Aorta (tissue), 5 donors: ENCODE measurements at regions not wholly inside any gene's neighbourhood (a gene's known extent, or its start where the extent isn't known, plus 50 kb on each side); places are given as distances from the start of the nearest gene placed in this dataset.

ENCODE experiments used
- ATAC-seq: fragments of 200-7000 bp; cut with Tn5 transposase; one replicate; pipeline ENCODE4 v1.9.1; 2022; ENCODE audit warnings: moderate library complexity; ENCODE audit not compliant: low FRiP score
- DNase-seq, 2 donors: peaks; one replicate each; pipeline ENCODE4 v3.0.0-alpha.2; 2020
- H3K27ac ChIP-seq, 2 donors: one replicate each; pipeline ENCODE4 v1.5.1; 2013; ENCODE audit warnings: low read length in 2 of 2, mild to moderate bottlenecking in 2 of 2, moderate library complexity in 2 of 2, control low read depth in 1 of 2, inconsistent platforms in 1 of 2, low read depth in 1 of 2
- H3K27me3 ChIP-seq, 2 donors: one replicate each; pipeline ENCODE4 v1.6.1; 2013; ENCODE audit warnings: control low read depth in 1 of 2, low read length in 1 of 2, mild to moderate bottlenecking in 1 of 2, moderate library complexity in 1 of 2; ENCODE audit not compliant: insufficient read depth in 2 of 2, control insufficient read depth in 1 of 2
- H3K36me3 ChIP-seq, 2 donors: one replicate each; pipeline ENCODE4 v1.6.1; 2013; ENCODE audit warnings: control low read depth in 1 of 2, low read length in 1 of 2, mild to moderate bottlenecking in 1 of 2; ENCODE audit not compliant: insufficient read depth in 2 of 2, control insufficient read depth in 1 of 2
- H3K4me1 ChIP-seq, 2 donors: one replicate each; pipeline ENCODE4 v1.6.1; 2013; ENCODE audit warnings: low read length in 2 of 2, control low read depth in 1 of 2, mild to moderate bottlenecking in 1 of 2, moderate library complexity in 1 of 2; ENCODE audit not compliant: insufficient read depth in 2 of 2, control insufficient read depth in 1 of 2
- H3K4me3 ChIP-seq, 2 donors: one replicate each; pipeline ENCODE4 v1.5.1; 2013; ENCODE audit warnings: low read length in 2 of 2, control low read depth in 1 of 2, mild to moderate bottlenecking in 1 of 2
- H3K9me3 ChIP-seq: one replicate; pipeline ENCODE4 v1.6.1; 2013; ENCODE audit warnings: mild to moderate bottlenecking, low read length; ENCODE audit not compliant: control insufficient read depth
- WGBS, 2 donors: extraction: QIAGEN DNeasy Blood & Tissue Kit; methylation state at CpG; one replicate each; pipeline ENCODE4 v1.1.7; 2013; 5-methylcytosine and 5-hydroxymethylcytosine counted together
- intact Hi-C, 2 donors: fragments of 100-400 bp; cut with DNase I; formaldehyde crosslinking; loops; one replicate each; pipeline versions ENCODE4 v1.14.2 to v1.15.0; 2022
- donor health status: healthy with polysubstance abuse.
- donor health status: Bipolar disorder and iron deficiency.
- donor health status: DM: no; HTN: no; CAD: no.
- donor health status: DM: no; HTN: no; CAD: no.
- donor health status: DM: yes; HTN: yes; CAD: no.

DNA sequence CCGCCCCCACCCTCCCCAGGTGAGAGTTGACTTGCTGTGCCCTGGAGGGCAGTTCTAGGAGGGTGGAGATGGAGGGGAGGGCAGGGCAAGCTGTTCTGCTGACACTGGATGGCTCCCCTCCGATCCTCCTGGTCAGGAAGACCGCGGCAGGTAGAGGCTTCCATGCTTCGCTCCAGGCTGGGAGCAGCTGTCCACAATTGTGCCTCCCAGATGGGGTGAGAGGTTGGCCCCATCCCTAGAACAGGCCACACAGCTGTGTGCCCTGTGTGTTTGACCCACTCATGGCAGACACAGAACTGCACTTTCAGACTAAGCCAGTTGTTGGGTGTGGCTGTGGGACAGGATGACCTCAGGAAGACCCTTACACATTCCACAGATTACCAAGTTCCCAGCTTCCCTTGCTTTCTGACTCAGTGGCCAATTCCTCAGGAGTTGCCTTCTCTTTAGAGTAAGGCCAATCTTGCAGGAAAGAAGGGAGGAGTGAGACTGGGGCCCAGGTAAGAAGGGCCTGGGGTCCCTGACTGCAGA is 72.1 kb upstream of the HSPA9 start:
- no peak overlapping the region for H3K4me3 ChIP-seq
- H3K27me3 ChIP-seq, result no peaks in the 10 kb centered on the region
- H3K4me1 ChIP-seq, result no peaks in the 10 kb centered on the region
- no peak overlapping the region for H3K27ac ChIP-seq
- 92 to 98% methylated on average over 5 of the region's 5 CpGs for WGBS, 2 donors
- ATAC-seq, result no peak
- intact Hi-C loops, result no loop called here
- DNase-seq, result peak in 1 of 2 donors; percentile 44
- no peaks in the 10 kb centered on the region for H3K36me3 ChIP-seq
- no peaks in the 10 kb centered on the region for H3K9me3 ChIP-seq

DNA sequence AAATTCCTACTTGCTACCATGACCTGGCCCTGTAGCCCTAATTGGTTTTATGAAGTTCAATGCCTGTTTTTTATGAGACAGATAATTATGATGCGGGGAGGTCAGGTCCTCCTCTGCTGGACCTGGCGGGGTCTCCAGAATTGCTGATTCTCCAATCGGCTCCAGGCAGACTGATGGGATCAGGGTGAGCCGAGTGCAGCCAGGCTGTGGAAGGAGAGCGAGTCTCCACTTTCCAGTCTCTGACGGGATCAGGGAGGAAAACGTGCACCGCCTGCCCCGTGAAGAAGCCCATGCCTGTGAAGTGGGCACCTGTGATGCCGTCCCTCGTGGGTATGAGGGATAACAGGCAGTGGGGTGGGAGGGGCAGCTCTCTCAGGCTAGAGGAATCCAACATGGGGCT is 71.5 kb upstream of the HSPA9 start:
- Histone ChIP-seq H3K9me3 (no peaks in the 10 kb centered on the region), H3K27me3 (no peaks in the 10 kb centered on the region), H3K27ac (no peak overlapping the region), H3K4me3 (no peak overlapping the region), H3K4me1 (no peaks in the 10 kb centered on the region), H3K36me3 (no peaks in the 10 kb centered on the region)
- intact Hi-C loops, result no loop called here
- DNase-seq (peak in 1 of 2 donors; percentile 27), ATAC-seq (no peak)
- WGBS, 2 donors, result 91 to 92% methylated on average over 11 of the region's 11 CpGs

DNA sequence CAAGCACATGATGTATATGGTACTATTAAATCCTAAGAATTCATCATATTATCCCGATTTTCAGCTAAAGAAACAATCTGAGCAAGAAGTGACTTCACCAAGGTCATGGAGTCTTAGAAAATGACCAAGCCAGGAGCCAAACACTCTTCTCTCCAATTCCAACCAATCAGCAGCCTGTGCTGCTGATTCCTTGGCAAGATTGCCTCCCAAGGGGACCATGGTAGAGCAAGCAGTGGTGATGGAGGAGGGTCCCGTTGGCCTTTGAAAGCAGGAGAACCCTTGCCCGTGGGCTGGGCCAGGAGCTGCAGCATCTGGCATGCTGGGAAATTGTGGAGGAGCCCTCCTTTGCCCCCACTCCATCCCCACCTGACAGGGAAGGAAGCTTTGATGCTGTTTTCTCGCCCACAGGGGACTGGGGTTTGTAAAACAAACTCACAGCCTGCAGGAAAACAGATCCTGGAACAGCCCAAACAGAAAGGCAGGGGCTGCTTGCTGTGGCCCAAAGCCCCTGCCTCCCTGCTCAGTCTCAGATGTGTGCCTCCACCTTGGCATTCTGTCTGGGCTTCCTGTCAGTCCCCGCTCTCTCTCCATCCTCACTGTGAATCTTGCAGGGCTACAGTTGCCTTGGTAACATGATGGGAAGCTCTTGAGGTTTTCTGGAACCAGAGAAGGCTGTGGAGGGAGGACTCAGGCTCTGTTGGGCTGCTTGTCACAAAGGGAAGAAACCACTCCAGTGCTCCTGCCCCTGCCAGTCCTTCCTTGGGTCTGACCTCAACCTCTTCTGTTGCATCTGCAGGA is 70.8 kb upstream of the HSPA9 start:
- no peak for DNase-seq
- WGBS, 2 donors, result 70 to 71% methylated on average over 5 of the region's 5 CpGs
- Histone ChIP-seq H3K4me1 (no peaks in the 10 kb centered on the region), H3K27me3 (no peaks in the 10 kb centered on the region), H3K4me3 (no peak overlapping the region), H3K36me3 (no peaks in the 10 kb centered on the region), H3K9me3 (no peaks in the 10 kb centered on the region), H3K27ac (no peak overlapping the region)
- ATAC-seq, result no peak
- intact Hi-C loops, result no loop called here

DNA sequence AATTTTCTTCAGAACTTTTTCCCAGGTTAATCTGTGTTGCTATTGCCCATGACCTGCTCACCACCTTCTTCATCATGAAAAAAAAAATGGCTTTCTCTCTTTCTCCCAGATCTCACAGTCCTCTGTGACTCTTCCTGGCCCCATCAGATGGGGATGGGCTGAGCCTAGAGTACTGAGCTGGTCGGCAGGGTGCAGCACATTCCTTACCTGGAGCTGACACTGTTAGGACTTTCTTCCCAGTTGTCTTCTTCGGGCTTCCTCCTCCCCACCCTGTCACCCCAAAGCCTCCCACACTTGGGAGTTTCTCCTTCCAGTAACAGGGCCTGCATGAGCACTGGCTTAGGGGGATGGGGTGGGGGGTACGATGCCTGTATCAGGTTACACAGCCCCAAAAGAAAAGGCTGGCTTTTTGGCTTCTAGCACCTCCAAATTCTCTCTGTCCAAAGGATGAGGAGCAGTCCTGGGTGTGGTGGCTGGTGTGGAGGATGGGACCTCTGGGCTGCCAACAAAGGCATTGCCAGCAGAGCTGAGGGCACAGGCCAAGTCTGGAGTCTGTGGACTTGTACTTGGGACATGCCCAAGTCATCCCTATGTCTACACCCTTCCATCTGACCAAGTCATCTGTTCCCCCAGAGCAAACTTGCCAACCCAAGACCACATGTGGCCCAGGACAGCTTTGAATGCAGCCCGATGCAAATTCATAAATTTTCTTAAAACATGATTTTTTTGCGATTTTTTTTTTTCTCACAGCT is 68.0 kb upstream of the HSPA9 start:
- intact Hi-C loops, result loop anchor here in 1 of 2 donors (5.0 kb wide), 1 partner anchor 619 kb away; no protein-coding TSS in a partner anchor
- no peak for ATAC-seq
- H3K27ac ChIP-seq, result no peak overlapping the region
- no peaks in the 10 kb centered on the region for H3K9me3 ChIP-seq
- H3K4me1 ChIP-seq, result no peaks in the 10 kb centered on the region
- H3K27me3 ChIP-seq, result no peaks in the 10 kb centered on the region
- H3K4me3 ChIP-seq, result no peak overlapping the region
- no peaks in the 10 kb centered on the region for H3K36me3 ChIP-seq
- DNase-seq, result no peak
- WGBS, 2 donors, result 68 to 87% methylated on average over 5 of the region's 5 CpGs

DNA sequence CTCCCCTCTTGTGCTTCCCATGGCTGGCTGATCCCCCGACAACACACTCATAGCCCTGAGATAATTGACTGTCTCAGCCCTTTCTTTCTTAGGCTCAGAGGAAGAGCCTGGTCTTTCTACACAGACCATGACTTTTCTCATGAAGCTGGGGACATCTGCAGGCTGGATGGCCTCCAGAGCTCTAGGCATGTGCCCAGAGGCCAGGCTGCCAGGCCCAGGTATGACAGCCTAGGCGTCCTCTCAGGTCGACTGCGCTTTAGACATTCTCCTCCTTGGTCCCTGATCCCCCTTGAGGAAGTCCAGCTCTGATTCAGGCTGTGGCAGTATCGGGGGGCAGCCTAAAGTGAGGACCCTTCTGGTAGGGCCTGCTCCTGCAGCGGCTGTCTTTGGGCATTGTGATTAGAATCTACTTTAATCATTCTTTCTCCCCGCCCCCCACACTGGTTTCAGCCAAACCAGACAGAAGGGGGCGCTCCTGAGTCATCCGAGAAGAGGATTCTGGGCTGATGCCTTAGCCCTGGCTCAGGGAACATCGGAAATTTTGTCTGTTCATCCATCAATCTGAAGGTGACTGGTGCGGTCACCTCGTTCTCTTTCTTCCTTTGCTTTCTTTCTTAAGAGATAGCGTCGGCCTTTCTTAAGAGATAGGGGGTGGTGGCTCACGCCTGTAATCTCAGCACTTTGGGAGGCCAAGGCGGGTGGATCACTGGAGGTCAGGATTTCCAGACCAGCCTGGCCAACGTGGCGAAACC is 66.5 kb upstream of the HSPA9 start:
- no peak overlapping the region for H3K27ac ChIP-seq
- intact Hi-C loops, result loop anchor here in 1 of 2 donors (5.0 kb wide), 1 partner anchor 621 kb away; no protein-coding TSS in a partner anchor
- no peaks in the 10 kb centered on the region for H3K27me3 ChIP-seq
- no peaks in the 10 kb centered on the region for H3K36me3 ChIP-seq
- no peak for ATAC-seq
- peak; percentile 80 to 88 for DNase-seq
- 55 to 58% methylated on average over 18 of the region's 18 CpGs for WGBS, 2 donors
- H3K9me3 ChIP-seq, result no peaks in the 10 kb centered on the region
- H3K4me1 ChIP-seq, result no peaks in the 10 kb centered on the region
- no peak overlapping the region for H3K4me3 ChIP-seq

DNA sequence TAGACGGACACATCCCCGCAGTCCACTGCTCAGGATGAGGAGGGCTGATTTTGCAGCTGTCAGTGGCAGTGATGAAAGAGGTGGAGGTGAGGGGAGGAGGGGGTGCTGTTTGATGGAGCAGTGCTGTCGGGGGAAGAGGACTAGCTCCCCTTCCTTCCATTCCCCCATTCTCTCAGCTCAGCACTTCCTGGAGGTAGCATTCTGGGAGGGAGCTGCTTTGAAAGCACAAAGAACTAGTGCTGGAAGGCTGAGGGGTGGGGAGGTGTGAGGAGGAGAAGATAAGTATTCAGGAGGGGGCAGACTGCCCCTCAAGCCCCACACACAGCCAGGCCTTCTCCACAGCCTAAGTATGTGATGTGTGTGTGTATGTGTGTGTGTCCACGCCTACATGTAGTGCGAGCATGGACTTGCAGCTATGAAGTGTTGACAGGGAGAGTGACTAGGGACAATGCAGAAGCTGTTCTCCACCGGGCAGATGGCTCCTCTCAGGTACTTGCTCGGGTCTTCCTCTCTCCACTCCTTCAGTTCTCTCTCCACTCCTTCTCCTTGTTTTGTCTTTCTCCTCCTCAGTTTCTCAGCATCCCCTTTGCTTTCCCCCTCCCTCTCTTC is 65.5 kb upstream of the HSPA9 start:
- H3K4me3 ChIP-seq, result no peak overlapping the region
- H3K27ac ChIP-seq, result no peak overlapping the region
- no peaks in the 10 kb centered on the region for H3K4me1 ChIP-seq
- no peaks in the 10 kb centered on the region for H3K9me3 ChIP-seq
- no peak for ATAC-seq
- H3K27me3 ChIP-seq, result no peaks in the 10 kb centered on the region
- 82 to 92% methylated on average over 7 of the region's 7 CpGs for WGBS, 2 donors
- DNase-seq, result no peak
- H3K36me3 ChIP-seq, result no peaks in the 10 kb centered on the region
- intact Hi-C loops, result loop anchor here in 1 of 2 donors (5.0 kb wide), 1 partner anchor 622 kb away; no protein-coding TSS in a partner anchor

DNA sequence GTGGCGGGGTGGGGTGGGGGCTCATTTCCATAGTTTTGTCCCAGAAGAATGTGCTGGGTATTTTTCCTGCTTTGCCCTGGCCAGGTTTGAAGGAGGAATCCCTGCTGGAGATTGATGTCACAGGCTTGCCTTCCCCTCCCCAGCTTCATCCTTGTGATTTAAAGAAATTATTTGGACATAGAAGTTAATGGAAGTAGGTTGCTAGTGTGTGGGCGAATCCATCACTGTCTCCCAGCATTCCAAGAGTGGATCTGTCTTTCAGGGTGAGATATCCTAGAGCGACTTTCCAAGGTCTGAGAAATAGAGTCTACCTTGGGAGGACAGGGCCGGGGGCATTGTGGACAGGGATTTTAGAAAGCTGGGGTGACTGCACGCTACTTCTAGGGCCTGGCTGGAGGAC is 64.9 kb upstream of the HSPA9 start:
- Histone ChIP-seq H3K27ac (no peak overlapping the region), H3K4me1 (no peaks in the 10 kb centered on the region), H3K36me3 (no peaks in the 10 kb centered on the region), H3K9me3 (no peaks in the 10 kb centered on the region), H3K4me3 (no peak overlapping the region), H3K27me3 (no peaks in the 10 kb centered on the region)
- 92 to 97% methylated on average over 5 of the region's 5 CpGs for WGBS, 2 donors
- DNase-seq, result no peak
- no peak for ATAC-seq
- intact Hi-C loops, result loop anchor here in 1 of 2 donors (5.0 kb wide), 1 partner anchor 622 kb away; no protein-coding TSS in a partner anchor

DNA sequence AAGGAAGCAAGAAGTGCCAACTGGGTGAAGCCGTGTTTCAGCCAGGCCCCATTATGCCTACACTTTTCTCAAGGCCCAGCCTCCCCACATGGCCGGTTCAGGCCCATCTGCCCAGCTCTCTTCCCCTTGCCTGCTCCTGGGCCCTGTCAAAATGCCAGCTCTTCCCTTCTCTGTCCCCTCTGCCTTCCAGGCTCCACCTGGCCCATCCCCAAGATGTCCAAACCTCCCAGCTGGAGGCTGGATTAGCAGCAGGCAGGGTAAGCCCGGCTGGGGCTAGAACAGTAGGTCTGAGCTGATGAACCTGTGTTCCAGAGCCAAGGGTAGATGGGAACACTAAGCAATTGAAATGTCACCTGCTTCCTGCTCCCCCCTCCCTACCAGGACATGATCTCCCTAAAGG is 64.1 kb upstream of the HSPA9 start:
- Histone ChIP-seq H3K9me3 (no peaks in the 10 kb centered on the region), H3K4me3 (no peak overlapping the region), H3K27me3 (no peaks in the 10 kb centered on the region), H3K4me1 (no peaks in the 10 kb centered on the region), H3K36me3 (no peaks in the 10 kb centered on the region), H3K27ac (no peak overlapping the region)
- ATAC-seq (no peak), DNase-seq (no peak)
- intact Hi-C loops, result no loop called here
- 90 to 92% methylated on average over 3 of the region's 3 CpGs for WGBS, 2 donors
